ENCODE measurements at regions not wholly inside any gene's neighbourhood (a gene's known extent, or its start where the extent isn't known, plus 50 kb on each side); places are given as distances from the start of the nearest gene placed in this dataset.
"Not testable (repeated sequence)": the region's sequence is repeated elsewhere in the genome, so short reads cannot be mapped to it uniquely, and the experiment has no call there.

- H3K4me1 ChIP-seq (ENCODE audit: low read length) = no peaks in the 10 kb centered on the region
- no peaks in the 10 kb centered on the region for H3K36me3 ChIP-seq (ENCODE audit: insufficient read depth, low read length)
- no peak overlapping the region for H3K4me3 ChIP-seq (ENCODE audit: low read length)
- H3K9me3 ChIP-seq (ENCODE audit: low read length) = peaks cover 40% of the 10 kb centered on the region
- H3K27me3 ChIP-seq (ENCODE audit: low read length) = no peaks in the 10 kb centered on the region
- H3K27ac ChIP-seq (ENCODE audit: low read length) = no peak overlapping the region
- no peaks in the 10 kb centered on the region for H3K9me2 ChIP-seq (replicated peaks; ENCODE audit: insufficient read depth, low read length)
- no peak overlapping the region for H3K9ac ChIP-seq (ENCODE audit: low read length)
- no peak for DNase-seq
- no peaks in the 10 kb centered on the region for H4K20me1 ChIP-seq (ENCODE audit: insufficient read depth, low read depth, low read length)
- no peaks in the 10 kb centered on the region for H3K79me2 ChIP-seq (ENCODE audit: low read length)
- H3K4me2 ChIP-seq (ENCODE audit: low read depth, low read length, poor library complexity, severe bottlenecking) = no peak overlapping the region
- no peak overlapping the region for H2AFZ ChIP-seq (ENCODE audit: low read length)
Observed at GRCh38 chr15:95630683-95631082, 699.8 kb upstream of the NR2F2 start.

DNA sequence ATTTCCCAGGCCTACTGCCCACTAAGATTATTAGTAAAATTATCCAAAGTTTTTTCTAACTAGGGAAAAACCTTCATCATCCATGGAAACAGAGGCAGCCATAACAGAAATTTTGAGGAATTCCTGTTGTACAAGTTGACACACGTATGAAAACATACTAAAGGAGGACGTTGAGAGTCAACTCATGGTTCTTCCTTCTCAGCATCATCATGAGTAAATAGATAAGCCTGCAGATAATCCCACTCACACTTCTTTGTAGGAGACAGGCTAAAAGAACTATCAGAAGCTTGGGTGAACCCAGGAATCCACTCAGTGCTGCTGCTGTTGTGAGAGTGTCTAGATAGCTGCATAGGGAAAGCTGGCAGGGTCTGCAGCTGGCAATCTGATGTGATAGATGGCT, 694.8 kb upstream of the NR2F2 start:
- Histone ChIP-seq H3K9me2 (replicated peaks; ENCODE audit: insufficient read depth, low read length) (no peaks in the 10 kb centered on the region), H2AFZ (ENCODE audit: low read length) (no peak overlapping the region), H3K4me3 (ENCODE audit: low read length) (no peak overlapping the region), H3K27ac (ENCODE audit: low read length) (no peak overlapping the region), H3K4me1 (ENCODE audit: low read length) (no peaks in the 10 kb centered on the region), H3K4me2 (ENCODE audit: low read depth, low read length, poor library complexity, severe bottlenecking) (no peak overlapping the region), H3K9ac (ENCODE audit: low read length) (no peak overlapping the region), H4K20me1 (ENCODE audit: insufficient read depth, low read depth, low read length) (no peaks in the 10 kb centered on the region), H3K27me3 (ENCODE audit: low read length) (no peaks in the 10 kb centered on the region), H3K36me3 (ENCODE audit: insufficient read depth, low read length) (no peaks in the 10 kb centered on the region), H3K9me3 (ENCODE audit: low read length) (peaks cover 41% of the 10 kb centered on the region), H3K79me2 (ENCODE audit: low read length) (no peaks in the 10 kb centered on the region)
- no peak for DNase-seq

- Histone ChIP-seq H3K27me3 (ENCODE audit: low read length) (no peaks in the 10 kb centered on the region), H3K9me2 (replicated peaks; ENCODE audit: insufficient read depth, low read length) (no peaks in the 10 kb centered on the region), H3K4me2 (ENCODE audit: low read depth, low read length, poor library complexity, severe bottlenecking) (no peak overlapping the region), H3K36me3 (ENCODE audit: insufficient read depth, low read length) (no peaks in the 10 kb centered on the region), H3K9me3 (ENCODE audit: low read length) (peaks cover 37% of the 10 kb centered on the region), H3K4me1 (ENCODE audit: low read length) (no peaks in the 10 kb centered on the region), H3K79me2 (ENCODE audit: low read length) (no peaks in the 10 kb centered on the region), H3K9ac (ENCODE audit: low read length) (no peak overlapping the region), H4K20me1 (ENCODE audit: insufficient read depth, low read depth, low read length) (no peaks in the 10 kb centered on the region), H3K27ac (ENCODE audit: low read length) (no peak overlapping the region), H2AFZ (ENCODE audit: low read length) (no peak overlapping the region), H3K4me3 (ENCODE audit: low read length) (no peak overlapping the region)
- DNase-seq = no peak
Observed at GRCh38 chr15:95636107-95636506, 694.4 kb upstream of the NR2F2 start.

GRCh38 chr15:95637234-95637633, 693.3 kb upstream of the NR2F2 start:
- not testable (repeated sequence) for DNase-seq; H3K36me3 ChIP-seq (ENCODE audit: insufficient read depth, low read length); H3K4me2 ChIP-seq (ENCODE audit: low read depth, low read length, poor library complexity, severe bottlenecking); H3K27ac ChIP-seq (ENCODE audit: low read length); H3K4me1 ChIP-seq (ENCODE audit: low read length); H3K9ac ChIP-seq (ENCODE audit: low read length); H3K27me3 ChIP-seq (ENCODE audit: low read length); H3K9me2 ChIP-seq (replicated peaks; ENCODE audit: insufficient read depth, low read length); H2AFZ ChIP-seq (ENCODE audit: low read length); H4K20me1 ChIP-seq (ENCODE audit: insufficient read depth, low read depth, low read length); H3K4me3 ChIP-seq (ENCODE audit: low read length); H3K79me2 ChIP-seq (ENCODE audit: low read length)
- H3K9me3 ChIP-seq (ENCODE audit: low read length) = peaks cover 31% of the 10 kb centered on the region

DNA sequence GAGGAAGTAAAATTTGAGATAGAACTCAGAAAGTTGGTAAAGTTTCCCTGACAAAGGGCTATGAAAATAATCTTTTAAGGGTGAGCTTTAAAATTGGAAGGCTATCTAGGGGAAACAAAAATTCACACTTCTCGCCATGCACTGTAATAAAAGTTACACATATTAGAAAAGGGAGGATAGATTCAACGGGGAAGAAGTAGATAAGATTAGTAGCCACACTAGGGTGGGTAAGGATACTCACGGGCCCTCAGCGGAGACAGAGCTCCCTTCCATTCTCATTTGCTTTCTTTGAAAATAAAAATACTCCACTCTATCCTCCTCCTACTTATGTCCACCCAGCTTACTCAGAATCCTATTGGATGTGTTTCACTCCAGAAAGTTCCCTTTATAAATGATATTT, 691.3 kb upstream of the NR2F2 start:
- Histone ChIP-seq H3K27ac (ENCODE audit: low read length) (no peak overlapping the region), H3K36me3 (ENCODE audit: insufficient read depth, low read length) (no peaks in the 10 kb centered on the region), H3K4me1 (ENCODE audit: low read length) (no peaks in the 10 kb centered on the region), H3K9me3 (ENCODE audit: low read length) (peaks cover 18% of the 10 kb centered on the region), H3K9ac (ENCODE audit: low read length) (no peak overlapping the region), H3K9me2 (replicated peaks; ENCODE audit: insufficient read depth, low read length) (no peaks in the 10 kb centered on the region), H4K20me1 (ENCODE audit: insufficient read depth, low read depth, low read length) (no peaks in the 10 kb centered on the region), H3K27me3 (ENCODE audit: low read length) (no peaks in the 10 kb centered on the region), H3K4me2 (ENCODE audit: low read depth, low read length, poor library complexity, severe bottlenecking) (no peak overlapping the region), H3K79me2 (ENCODE audit: low read length) (no peaks in the 10 kb centered on the region), H3K4me3 (ENCODE audit: low read length) (no peak overlapping the region), H2AFZ (ENCODE audit: low read length) (no peak overlapping the region)
- no peak for DNase-seq

- no peaks in the 10 kb centered on the region for H3K9me2 ChIP-seq (replicated peaks; ENCODE audit: insufficient read depth, low read length)
- no peaks in the 10 kb centered on the region for H3K27me3 ChIP-seq (ENCODE audit: low read length)
- no peak overlapping the region for H3K4me3 ChIP-seq (ENCODE audit: low read length)
- no peaks in the 10 kb centered on the region for H3K4me1 ChIP-seq (ENCODE audit: low read length)
- H3K4me2 ChIP-seq (ENCODE audit: low read depth, low read length, poor library complexity, severe bottlenecking) = no peak overlapping the region
- H4K20me1 ChIP-seq (ENCODE audit: insufficient read depth, low read depth, low read length) = no peaks in the 10 kb centered on the region
- no peaks in the 10 kb centered on the region for H3K36me3 ChIP-seq (ENCODE audit: insufficient read depth, low read length)
- H3K9me3 ChIP-seq (ENCODE audit: low read length) = peaks cover 9% of the 10 kb centered on the region
- H3K79me2 ChIP-seq (ENCODE audit: low read length) = no peaks in the 10 kb centered on the region
- no peak overlapping the region for H2AFZ ChIP-seq (ENCODE audit: low read length)
- no peak for DNase-seq
- no peak overlapping the region for H3K27ac ChIP-seq (ENCODE audit: low read length)
- no peak overlapping the region for H3K9ac ChIP-seq (ENCODE audit: low read length)
Observed at GRCh38 chr15:95644100-95644875, 686.2 kb upstream of the NR2F2 start.

- Histone ChIP-seq H3K79me2 (ENCODE audit: low read length) (no peaks in the 10 kb centered on the region), H3K9me3 (ENCODE audit: low read length) (peaks cover 19% of the 10 kb centered on the region), H3K9me2 (replicated peaks; ENCODE audit: insufficient read depth, low read length) (no peaks in the 10 kb centered on the region), H3K4me3 (ENCODE audit: low read length) (no peak overlapping the region), H2AFZ (ENCODE audit: low read length) (no peak overlapping the region), H3K4me2 (ENCODE audit: low read depth, low read length, poor library complexity, severe bottlenecking) (no peak overlapping the region), H4K20me1 (ENCODE audit: insufficient read depth, low read depth, low read length) (no peaks in the 10 kb centered on the region), H3K27me3 (ENCODE audit: low read length) (no peaks in the 10 kb centered on the region), H3K4me1 (ENCODE audit: low read length) (no peaks in the 10 kb centered on the region), H3K36me3 (ENCODE audit: insufficient read depth, low read length) (no peaks in the 10 kb centered on the region), H3K9ac (ENCODE audit: low read length) (no peak overlapping the region), H3K27ac (ENCODE audit: low read length) (no peak overlapping the region)
- DNase-seq = no peak
Observed at GRCh38 chr15:95645791-95646338, 684.6 kb upstream of the NR2F2 start.

DNA sequence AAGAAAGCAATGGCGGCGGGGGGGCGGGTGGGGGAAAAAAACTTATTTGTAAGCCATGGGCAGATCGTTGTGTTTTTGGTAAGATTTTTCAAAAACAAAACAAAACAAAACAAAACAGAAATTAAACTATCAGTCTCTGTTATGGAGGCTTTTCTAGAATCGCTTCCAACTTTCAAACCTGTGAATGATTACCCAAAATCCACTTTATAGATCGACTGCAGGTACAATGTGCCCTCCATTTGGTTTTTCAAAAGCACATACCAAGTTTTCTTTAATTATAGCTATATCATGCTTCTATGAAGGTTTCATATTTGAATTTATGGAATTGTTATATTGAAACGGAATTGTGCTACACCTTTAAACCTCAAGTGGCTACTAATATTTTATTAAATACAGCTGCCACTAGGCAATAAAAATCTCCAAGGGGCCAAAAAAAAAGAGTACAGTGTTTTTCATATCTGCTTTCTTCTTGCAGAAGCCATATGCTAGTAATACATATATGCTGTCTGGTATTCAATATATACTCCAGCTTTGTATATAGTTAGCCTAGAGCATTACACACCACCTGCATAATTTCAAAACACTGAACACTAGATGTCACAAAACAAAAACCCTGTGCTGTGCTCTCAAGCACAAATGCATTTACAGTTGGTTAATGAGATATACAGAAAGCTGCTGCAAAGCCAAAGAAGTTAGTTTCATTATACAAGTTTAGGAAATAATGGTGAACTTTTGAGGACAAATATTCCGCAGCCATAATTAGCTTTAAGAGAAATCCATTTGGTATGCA, 683.8 kb upstream of the NR2F2 start:
- Histone ChIP-seq H3K9ac (ENCODE audit: low read length) (no peak overlapping the region), H3K4me3 (ENCODE audit: low read length) (no peak overlapping the region), H3K36me3 (ENCODE audit: insufficient read depth, low read length) (no peaks in the 10 kb centered on the region), H2AFZ (ENCODE audit: low read length) (no peak overlapping the region), H3K9me2 (replicated peaks; ENCODE audit: insufficient read depth, low read length) (no peaks in the 10 kb centered on the region), H3K4me1 (ENCODE audit: low read length) (no peaks in the 10 kb centered on the region), H3K4me2 (ENCODE audit: low read depth, low read length, poor library complexity, severe bottlenecking) (no peak overlapping the region), H3K27ac (ENCODE audit: low read length) (no peak overlapping the region), H4K20me1 (ENCODE audit: insufficient read depth, low read depth, low read length) (no peaks in the 10 kb centered on the region), H3K79me2 (ENCODE audit: low read length) (no peaks in the 10 kb centered on the region), H3K9me3 (ENCODE audit: low read length) (peaks cover 20% of the 10 kb centered on the region), H3K27me3 (ENCODE audit: low read length) (no peaks in the 10 kb centered on the region)
- no peak for DNase-seq

Measured in Karpas-422 (cell line).